ENCODE measurements at regions not wholly inside any gene's neighbourhood (a gene's known extent, or its start where the extent isn't known, plus 50 kb on each side); places are given as distances from the start of the nearest gene placed in this dataset.

- TF ChIP-seq, protein P1, sequence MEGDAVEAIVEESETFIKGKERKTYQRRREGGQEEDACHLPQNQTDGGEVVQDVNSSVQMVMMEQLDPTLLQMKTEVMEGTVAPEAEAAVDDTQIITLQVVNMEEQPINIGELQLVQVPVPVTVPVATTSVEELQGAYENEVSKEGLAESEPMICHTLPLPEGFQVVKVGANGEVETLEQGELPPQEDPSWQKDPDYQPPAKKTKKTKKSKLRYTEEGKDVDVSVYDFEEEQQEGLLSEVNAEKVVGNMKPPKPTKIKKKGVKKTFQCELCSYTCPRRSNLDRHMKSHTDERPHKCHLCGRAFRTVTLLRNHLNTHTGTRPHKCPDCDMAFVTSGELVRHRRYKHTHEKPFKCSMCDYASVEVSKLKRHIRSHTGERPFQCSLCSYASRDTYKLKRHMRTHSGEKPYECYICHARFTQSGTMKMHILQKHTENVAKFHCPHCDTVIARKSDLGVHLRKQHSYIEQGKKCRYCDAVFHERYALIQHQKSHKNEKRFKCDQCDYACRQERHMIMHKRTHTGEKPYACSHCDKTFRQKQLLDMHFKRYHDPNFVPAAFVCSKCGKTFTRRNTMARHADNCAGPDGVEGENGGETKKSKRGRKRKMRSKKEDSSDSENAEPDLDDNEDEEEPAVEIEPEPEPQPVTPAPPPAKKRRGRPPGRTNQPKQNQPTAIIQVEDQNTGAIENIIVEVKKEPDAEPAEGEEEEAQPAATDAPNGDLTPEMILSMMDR (conservative IDR thresholded peaks at IDR 0.05) = no peak
- no peak for TF ChIP-seq ZFX (IDR thresholded peaks at IDR 0.05)
Measured at GRCh38 chr1:221564891-221565290, 177.0 kb downstream of the DUSP10 start.
